GM06990 (cell line): ENCODE measurements at regions not wholly inside any gene's neighbourhood (a gene's known extent, or its start where the extent isn't known, plus 50 kb on each side); places are given as distances from the start of the nearest gene placed in this dataset.
"Not testable (repeated sequence)": the region's sequence is repeated elsewhere in the genome, so short reads cannot be mapped to it uniquely, and the experiment has no call there.

Experiments
- DNase-seq: peaks from one replicate; pipeline ENCODE4 v3.0.0-alpha.2; 2011; ENCODE audit not compliant: insufficient read length; ENCODE audit errors: extremely low read depth
- H3K27me3 ChIP-seq: replicated peaks from 2 replicates; pipeline ENCODE4 v1.6.0; 2011; ENCODE audit warnings: low read length; ENCODE audit not compliant: control insufficient read depth, insufficient read depth
- H3K36me3 ChIP-seq: 2 replicates; pipeline ENCODE4 v1.5.1; 2011; ENCODE audit warnings: low read length; ENCODE audit not compliant: control insufficient read depth, insufficient read depth
- H3K4me3 ChIP-seq: replicated peaks from 2 replicates; pipeline ENCODE4 v1.5.1; 2011; ENCODE audit warnings: low read depth, mild to moderate bottlenecking, control low read depth, low read length
- CTCF ChIP-seq: IDR thresholded peaks from 2 replicates; pipeline ENCODE4 v1.5.1; 2011; ENCODE audit warnings: low read length, control low read depth, mild to moderate bottlenecking, inconsistent platforms; ENCODE audit not compliant: insufficient read depth, poor library complexity, severe bottlenecking

GRCh38 chr15:93348711-93349545 lies 259.9 kb upstream of the RGMA start:
- TF ChIP-seq CTCF, result no peak
- no peak for DNase-seq
- Histone ChIP-seq H3K4me3 (no peak overlapping the region), H3K36me3 (no peaks in the 10 kb centered on the region), H3K27me3 (no peaks in the 10 kb centered on the region)

- DNase-seq, result no peak
- no peaks in the 10 kb centered on the region for H3K27me3 ChIP-seq
- TF ChIP-seq CTCF, result no peak
- no peaks in the 10 kb centered on the region for H3K36me3 ChIP-seq
- H3K4me3 ChIP-seq, result no peak overlapping the region
Measured at GRCh38 chr15:93347986-93348385, 259.0 kb upstream of the RGMA start.

GRCh38 chr15:93345981-93346380 lies 257.0 kb upstream of the RGMA start:
- no peaks in the 10 kb centered on the region for H3K27me3 ChIP-seq
- TF ChIP-seq CTCF, result no peak
- no peaks in the 10 kb centered on the region for H3K36me3 ChIP-seq
- no peak for DNase-seq
- H3K4me3 ChIP-seq, result no peak overlapping the region

GRCh38 chr15:93343402-93343801 lies 254.4 kb upstream of the RGMA start:
- DNase-seq, H3K4me3 ChIP-seq, H3K27me3 ChIP-seq, H3K36me3 ChIP-seq: not testable (repeated sequence)

- H3K27me3 ChIP-seq, result no peaks in the 10 kb centered on the region; the same call in 1 of the 2 replicates
- no peak overlapping the region for H3K4me3 ChIP-seq
- no peak for TF ChIP-seq CTCF
- H3K36me3 ChIP-seq, result no peaks in the 10 kb centered on the region
- DNase-seq, result no peak
Measured at GRCh38 chr15:93341164-93341563, 252.2 kb upstream of the RGMA start.

GRCh38 chr15:93340406-93340805 lies 251.4 kb upstream of the RGMA start:
- DNase-seq, result no peak
- TF ChIP-seq CTCF, result no peak
- no peaks in the 10 kb centered on the region; the same call in 1 of the 2 replicates for H3K27me3 ChIP-seq

More at GRCh38 chr15:93340406-93340805, 251.4 kb upstream of the RGMA start:
- H3K36me3 ChIP-seq, result no peaks in the 10 kb centered on the region
- no peak overlapping the region for H3K4me3 ChIP-seq
